ENCODE measurements at regions not wholly inside any gene's neighbourhood (a gene's known extent, or its start where the extent isn't known, plus 50 kb on each side); places are given as distances from the start of the nearest gene placed in this dataset.

- TF ChIP-seq CTCF (IDR thresholded peaks at IDR 0.05) (no peak), POLR2AphosphoS5 (IDR thresholded peaks at IDR 0.05; ENCODE audit: low read depth, low read length) (no peak), CHD2 (IDR thresholded peaks at IDR 0.05; ENCODE audit: low read length, partially characterized antibody) (no peak), TAF1 (IDR thresholded peaks at IDR 0.05; ENCODE audit: borderline replicate concordance, low read depth, low read length) (no peak), RFX5 (IDR thresholded peaks at IDR 0.05; ENCODE audit: low read length) (no peak), TEAD4 (IDR thresholded peaks at IDR 0.05; ENCODE audit: borderline replicate concordance, insufficient read depth) (no peak), REST (IDR thresholded peaks at IDR 0.05; ENCODE audit: low read depth, low read length) (no peak), ZBTB33 (IDR thresholded peaks at IDR 0.05; ENCODE audit: borderline replicate concordance, low read depth) (no peak), GABPA (IDR thresholded peaks at IDR 0.05; ENCODE audit: low read depth) (no peak), PBX3 (IDR thresholded peaks at IDR 0.05) (no peak), SMC3 (IDR thresholded peaks at IDR 0.05; ENCODE audit: low read depth, low read length) (no peak), FOXM1 (IDR thresholded peaks at IDR 0.05; ENCODE audit: low read depth) (no peak)
Measured at GRCh38 chrX:85630901-85631300, 251.4 kb upstream of the POF1B start.
